ENCODE measurements at regions not wholly inside any gene's neighbourhood (a gene's known extent, or its start where the extent isn't known, plus 50 kb on each side); places are given as distances from the start of the nearest gene placed in this dataset.

GRCh38 chr7:42483886-42484285 is 246.9 kb upstream of the GLI3 start:
- Histone ChIP-seq H3K79me2 (ENCODE audit: insufficient read depth, low read length) (no peaks in the 10 kb centered on the region), H3K36me3 (ENCODE audit: low read length) (no peaks in the 10 kb centered on the region), H4K20me1 (ENCODE audit: low read depth, low read length) (no peaks in the 10 kb centered on the region), H2AFZ (ENCODE audit: low read depth, low read length, severe bottlenecking) (no peak overlapping the region), H3K27me3 (ENCODE audit: low read length) (no peaks in the 10 kb centered on the region), H3K27ac (ENCODE audit: low read depth, low read length) (no peak overlapping the region), H3K4me3 (ENCODE audit: insufficient read depth, low read length, poor library complexity, severe bottlenecking) (no peak overlapping the region), H3K9me3 (ENCODE audit: insufficient read depth, low read length) (no peaks in the 10 kb centered on the region), H3K9me2 (replicated peaks; ENCODE audit: insufficient read depth, low read length) (no peaks in the 10 kb centered on the region), H3K9ac (ENCODE audit: low read length) (no peak overlapping the region), H3F3A (ENCODE audit: insufficient read depth) (no peaks in the 10 kb centered on the region), H3K4me2 (ENCODE audit: low read depth, low read length, poor library complexity, severe bottlenecking) (no peak overlapping the region)
- TF ChIP-seq CTCF (IDR thresholded peaks at IDR 0.05; ENCODE audit: insufficient read depth, low read length, poor library complexity, severe bottlenecking) (no peak), EZH2phosphoT487 (conservative IDR thresholded peaks at IDR 0.05; ENCODE audit: low read length) (no peak)

GRCh38 chr7:42479816-42480633 is 243.0 kb upstream of the GLI3 start:
- Histone ChIP-seq H2AFZ (ENCODE audit: low read depth, low read length, severe bottlenecking) (no peak overlapping the region), H3K27ac (ENCODE audit: low read depth, low read length) (no peak overlapping the region), H4K20me1 (ENCODE audit: low read depth, low read length) (no peaks in the 10 kb centered on the region), H3F3A (ENCODE audit: insufficient read depth) (no peaks in the 10 kb centered on the region), H3K9me3 (ENCODE audit: insufficient read depth, low read length) (no peaks in the 10 kb centered on the region), H3K36me3 (ENCODE audit: low read length) (no peaks in the 10 kb centered on the region), H3K4me3 (ENCODE audit: insufficient read depth, low read length, poor library complexity, severe bottlenecking) (no peak overlapping the region), H3K79me2 (ENCODE audit: insufficient read depth, low read length) (no peaks in the 10 kb centered on the region), H3K27me3 (ENCODE audit: low read length) (no peaks in the 10 kb centered on the region), H3K9ac (ENCODE audit: low read length) (no peak overlapping the region), H3K4me2 (ENCODE audit: low read depth, low read length, poor library complexity, severe bottlenecking) (no peak overlapping the region), H3K9me2 (replicated peaks; ENCODE audit: insufficient read depth, low read length) (no peaks in the 10 kb centered on the region)
- TF ChIP-seq CTCF (IDR thresholded peaks at IDR 0.05; ENCODE audit: insufficient read depth, low read length, poor library complexity, severe bottlenecking) (no peak), EZH2phosphoT487 (conservative IDR thresholded peaks at IDR 0.05; ENCODE audit: low read length) (no peak)

GRCh38 chr7:42479452-42479815 is 242.4 kb upstream of the GLI3 start:
- no peak overlapping the region for H3K4me3 ChIP-seq (ENCODE audit: insufficient read depth, low read length, poor library complexity, severe bottlenecking)
- no peaks in the 10 kb centered on the region for H3K9me3 ChIP-seq (ENCODE audit: insufficient read depth, low read length)
- no peaks in the 10 kb centered on the region for H3K36me3 ChIP-seq (ENCODE audit: low read length)
- H3K4me2 ChIP-seq (ENCODE audit: low read depth, low read length, poor library complexity, severe bottlenecking): no peak overlapping the region
- TF ChIP-seq CTCF (IDR thresholded peaks at IDR 0.05; ENCODE audit: insufficient read depth, low read length, poor library complexity, severe bottlenecking) (no peak), EZH2phosphoT487 (conservative IDR thresholded peaks at IDR 0.05; ENCODE audit: low read length) (no peak)
- H3K79me2 ChIP-seq (ENCODE audit: insufficient read depth, low read length): no peaks in the 10 kb centered on the region
- no peak overlapping the region for H2AFZ ChIP-seq (ENCODE audit: low read depth, low read length, severe bottlenecking)
- no peaks in the 10 kb centered on the region for H3K9me2 ChIP-seq (replicated peaks; ENCODE audit: insufficient read depth, low read length)
- no peaks in the 10 kb centered on the region for H4K20me1 ChIP-seq (ENCODE audit: low read depth, low read length)
- H3K9ac ChIP-seq (ENCODE audit: low read length): no peak overlapping the region
- H3F3A ChIP-seq (ENCODE audit: insufficient read depth): no peaks in the 10 kb centered on the region
- H3K27ac ChIP-seq (ENCODE audit: low read depth, low read length): no peak overlapping the region
- H3K27me3 ChIP-seq (ENCODE audit: low read length): no peaks in the 10 kb centered on the region

Data from SU-DHL-6 (cell line).